B cell (primary cell): ENCODE measurements at regions not wholly inside any gene's neighbourhood (a gene's known extent, or its start where the extent isn't known, plus 50 kb on each side); places are given as distances from the start of the nearest gene placed in this dataset.

Source experiments
- EZH2 ChIP-seq: IDR thresholded peaks from 2 replicates; pipeline ENCODE4 v1.6.1; 2012; ENCODE audit warnings: borderline replicate concordance, low read depth, mild to moderate bottlenecking, moderate library complexity, low read length; ENCODE audit not compliant: insufficient read depth, poor library complexity, severe bottlenecking
- TF ChIP-seq, protein P1 (sequence below): fragments of 200-600 bp; IDR thresholded peaks from one replicate; pipeline ENCODE4 v1.8.0; 2022; ENCODE audit warnings: antibody characterized with exemption, mild to moderate bottlenecking

DNA sequence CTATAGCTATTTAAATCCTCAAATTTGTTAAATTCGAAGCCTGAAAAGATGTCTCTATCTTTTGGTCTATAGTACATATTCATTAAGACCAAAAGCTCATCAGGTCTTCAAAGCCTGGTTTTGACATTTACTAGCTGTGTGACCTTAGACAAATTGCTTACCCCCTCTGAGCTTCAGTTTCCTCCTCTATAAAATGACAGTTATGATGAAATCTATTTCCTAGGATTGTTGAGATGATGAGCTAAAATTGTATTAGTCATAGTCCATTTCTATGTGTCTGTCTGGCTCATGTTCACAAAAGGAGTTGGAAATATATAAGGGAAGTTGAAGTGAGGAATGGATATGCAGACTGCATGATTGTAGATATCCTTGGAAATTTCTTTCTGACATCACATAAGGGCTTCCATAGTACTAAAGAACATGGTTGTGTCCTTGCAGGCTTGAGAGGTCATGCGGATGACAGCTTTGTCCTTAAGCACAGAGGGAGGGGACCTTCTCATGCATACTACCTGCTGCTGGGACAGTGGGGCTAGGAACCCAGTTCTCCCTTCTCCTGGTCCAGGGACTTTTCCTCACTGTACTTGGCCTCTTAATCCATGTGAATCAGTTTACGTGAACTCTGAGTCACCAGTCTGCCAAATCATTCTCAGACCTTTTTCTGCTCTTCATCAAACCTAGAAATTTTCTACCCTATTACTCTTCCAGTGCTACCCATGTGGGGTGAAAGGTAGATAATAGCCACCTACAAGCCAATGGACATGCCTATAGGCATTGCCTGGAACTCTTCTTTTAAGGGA lies 487.5 kb upstream of the SALL1 start:
- TF ChIP-seq, protein P1, sequence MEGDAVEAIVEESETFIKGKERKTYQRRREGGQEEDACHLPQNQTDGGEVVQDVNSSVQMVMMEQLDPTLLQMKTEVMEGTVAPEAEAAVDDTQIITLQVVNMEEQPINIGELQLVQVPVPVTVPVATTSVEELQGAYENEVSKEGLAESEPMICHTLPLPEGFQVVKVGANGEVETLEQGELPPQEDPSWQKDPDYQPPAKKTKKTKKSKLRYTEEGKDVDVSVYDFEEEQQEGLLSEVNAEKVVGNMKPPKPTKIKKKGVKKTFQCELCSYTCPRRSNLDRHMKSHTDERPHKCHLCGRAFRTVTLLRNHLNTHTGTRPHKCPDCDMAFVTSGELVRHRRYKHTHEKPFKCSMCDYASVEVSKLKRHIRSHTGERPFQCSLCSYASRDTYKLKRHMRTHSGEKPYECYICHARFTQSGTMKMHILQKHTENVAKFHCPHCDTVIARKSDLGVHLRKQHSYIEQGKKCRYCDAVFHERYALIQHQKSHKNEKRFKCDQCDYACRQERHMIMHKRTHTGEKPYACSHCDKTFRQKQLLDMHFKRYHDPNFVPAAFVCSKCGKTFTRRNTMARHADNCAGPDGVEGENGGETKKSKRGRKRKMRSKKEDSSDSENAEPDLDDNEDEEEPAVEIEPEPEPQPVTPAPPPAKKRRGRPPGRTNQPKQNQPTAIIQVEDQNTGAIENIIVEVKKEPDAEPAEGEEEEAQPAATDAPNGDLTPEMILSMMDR = no peak
- TF ChIP-seq EZH2 = no peak
